K562 (cell line): ENCODE measurements at regions not wholly inside any gene's neighbourhood (a gene's known extent, or its start where the extent isn't known, plus 50 kb on each side); places are given as distances from the start of the nearest gene placed in this dataset.
A peak's percentile ranks its signal among the peaks of the same experiment; 100 is the strongest.

ENCODE experiments used
- ATAC-seq: fragments of 200-7000 bp; cut with Tn5 transposase; 3 replicates; pipeline ENCODE4 v1.9.1; 2020; ENCODE audit warnings: moderate library complexity
- BruUV-seq: library from RNA; stranded (reverse); fragments of 400-500 nt; replicated peaks from 2 replicates; lab custom pipeline; 2021; lab: Mats Ljungman, UMichigan
- CTCF ChIA-PET: fragments of 300-600 bp; formaldehyde crosslinking; extraction: SDS; loops from one replicate; lab custom pipeline; 2021; ENCODE audit warnings: low intra/inter-chr PET ratio; lab: Yijun Ruan, JAX
- POLR2A ChIA-PET: fragments of 300-600, 350-650 bp; sonication (Branson Sonifier 250); formaldehyde crosslinking; extraction: SDS; loops from one replicate; lab custom pipeline; 2021; ENCODE audit warnings: antibody characterized with exemption, inconsistent platforms; lab: Yijun Ruan, JAX
- DNase-seq, 4 experiments: peaks; one replicate each; pipeline versions ENCODE4 v3.0.0 to v3.0.0-alpha.2; 2011 to 2018; ENCODE audit warnings: low spot score in 3 of 4, mixed read lengths in 3 of 4; ENCODE audit errors: extremely low read depth in 1 of 4
- FAIRE-seq: peaks from 2 replicates; lab custom pipeline; 2011; peaks lifted over from hg19 to GRCh38; lab: Jason Lieb, UNC
- H2AFZ ChIP-seq: 2 replicates; pipeline ENCODE4 v1.6.0; 2011; ENCODE audit warnings: low read depth, low read length, control low read depth, inconsistent platforms
- H3K27ac ChIP-seq: fragments of 200-600 bp; 3 replicates; pipeline ENCODE4 v1.8.0; 2011; ENCODE audit warnings: low read depth, mild to moderate bottlenecking, control low read depth, inconsistent platforms, low read length, moderate library complexity, mixed read lengths; ENCODE audit errors: extremely low read depth
- H3K27me3 ChIP-seq, 2 experiments: fragments of 300-600 bp in 1 of 2; 2 replicates in 1 of 2; 3 replicates in 1 of 2; pipeline versions ENCODE4 v1.6.0 to v1.8.0; 2011; ENCODE audit warnings: inconsistent platforms in 2 of 2, low read length in 2 of 2, mild to moderate bottlenecking in 1 of 2, mixed read lengths in 1 of 2, moderate library complexity in 1 of 2; ENCODE audit not compliant: control insufficient read depth in 2 of 2, insufficient read depth in 2 of 2
- H3K36me3 ChIP-seq: fragments of 300-600 bp; 3 replicates; pipeline ENCODE4 v1.8.0; 2011; ENCODE audit warnings: mild to moderate bottlenecking, low read length, inconsistent platforms; ENCODE audit not compliant: control insufficient read depth, insufficient read depth
- H3K4me1 ChIP-seq, 2 experiments: fragments of 200-600 bp in 1 of 2; replicated peaks in 1 of 2; 2 replicates in 1 of 2; 3 replicates in 1 of 2; pipeline versions ENCODE4 v1.5.1 to v1.8.0; 2011; ENCODE audit warnings: inconsistent platforms in 2 of 2, low read length in 2 of 2, mild to moderate bottlenecking in 1 of 2, mixed read lengths in 1 of 2, moderate library complexity in 1 of 2; ENCODE audit not compliant: control insufficient read depth in 2 of 2, insufficient read depth in 2 of 2
- H3K4me2 ChIP-seq: 2 replicates; pipeline ENCODE4 v1.6.1; 2011; ENCODE audit warnings: low read length, control low read depth, inconsistent platforms, mixed read lengths; ENCODE audit not compliant: insufficient read depth
- H3K4me3 ChIP-seq: fragments of 200-600 bp; sonication (generic), shearing (Covaris generic); 2 replicates; pipeline ENCODE4 v1.5.1; 2016; ENCODE audit warnings: control low read depth, inconsistent platforms
- H3K79me2 ChIP-seq: fragments of 200-600 bp; 3 replicates; pipeline ENCODE4 v1.8.0; 2011; ENCODE audit warnings: low read length, inconsistent platforms; ENCODE audit not compliant: control insufficient read depth, insufficient read depth
- H3K9ac ChIP-seq, 2 experiments: 2 replicates each; pipeline versions ENCODE4 v1.6.0 to v1.6.1; 2011; ENCODE audit warnings: low read depth in 2 of 2, low read length in 2 of 2, control low read depth in 1 of 2, inconsistent platforms in 1 of 2, mild to moderate bottlenecking in 1 of 2, mixed read lengths in 1 of 2; ENCODE audit not compliant: insufficient read depth in 1 of 2
- H3K9me1 ChIP-seq: one replicate; pipeline ENCODE4 v1.6.0; 2011; ENCODE audit warnings: inconsistent platforms, mild to moderate bottlenecking, low read length, moderate library complexity; ENCODE audit not compliant: control insufficient read depth, insufficient read depth
- H3K9me3 ChIP-seq: replicated peaks from 2 replicates; pipeline ENCODE4 v1.5.1; 2011; ENCODE audit warnings: low read depth, low read length, inconsistent platforms; ENCODE audit not compliant: control insufficient read depth, insufficient read depth
- H4K20me1 ChIP-seq: replicated peaks from 2 replicates; pipeline ENCODE4 v1.6.1; 2011; ENCODE audit warnings: low read length, inconsistent platforms, mixed read lengths; ENCODE audit not compliant: control insufficient read depth, insufficient read depth
- ATF7 ChIP-seq: fragments of 450-650 bp; IDR thresholded peaks from 2 replicates; pipeline ENCODE4 v1.7.1; 2014; ENCODE audit warnings: mild to moderate bottlenecking, moderate library complexity
- BRD9 ChIP-seq: fragments of 450-650 bp; IDR thresholded peaks from 2 replicates; pipeline ENCODE4 v1.6.1; 2018; ENCODE audit warnings: low read depth; ENCODE audit not compliant: partially characterized antibody
- E2F6 ChIP-seq, 2 experiments: IDR thresholded peaks; 2 replicates each; pipeline ENCODE4 v1.6.1; 2011; ENCODE audit warnings: borderline replicate concordance in 1 of 2, control low read depth in 1 of 2, low read depth in 1 of 2, low read length in 1 of 2, mild to moderate bottlenecking in 1 of 2, mixed read lengths in 1 of 2, moderate library complexity in 1 of 2; ENCODE audit not compliant: insufficient read depth in 1 of 2, insufficient read length in 1 of 2, poor library complexity in 1 of 2, severe bottlenecking in 1 of 2; ENCODE audit errors: extremely low read depth in 1 of 2
- FUS ChIP-seq: fragments of 200-400 bp; formaldehyde crosslinking; optimal IDR thresholded peaks from 2 replicates; pipeline ENCODE3; 2017; ENCODE audit warnings: low read depth, low read length
- IFI16 ChIP-seq: fragments of 250-450 bp; sonication (Bioruptor Pico); IDR thresholded peaks from 2 replicates; pipeline ENCODE4 v2.1.2; 2022; ENCODE audit warnings: mild to moderate bottlenecking, inconsistent platforms
- KLF10 ChIP-seq: fragments of 250-450 bp; sonication (Bioruptor Pico); IDR thresholded peaks from 2 replicates; pipeline ENCODE4 v1.6.1; 2021; ENCODE audit warnings: matching md5 sums
- MAFG ChIP-seq: fragments of 450-650 bp; conservative IDR thresholded peaks from 2 replicates; pipeline ENCODE4 v1.6.1; 2016; ENCODE audit warnings: missing genetic modification characterization, missing compliant biosample characterization
- MEF2D ChIP-seq: conservative IDR thresholded peaks from 2 replicates; pipeline ENCODE4 v1.6.1; 2016; ENCODE audit warnings: low read depth, missing genetic modification characterization, missing compliant biosample characterization
- MXI1 ChIP-seq: IDR thresholded peaks from 2 replicates; pipeline ENCODE4 v1.6.1; 2011; ENCODE audit warnings: low read depth, mild to moderate bottlenecking, improper control_type of control experiment, low read length
- NFXL1 ChIP-seq: fragments of 450-650 bp; formaldehyde crosslinking; IDR thresholded peaks from 2 replicates; pipeline ENCODE4 v1.4.0; 2021; ENCODE audit warnings: mild to moderate bottlenecking
- POLR2B ChIP-seq: fragments of 450-650 bp; IDR thresholded peaks from 2 replicates; pipeline ENCODE4 v1.6.1; 2018; ENCODE audit warnings: low read depth; ENCODE audit not compliant: partially characterized antibody
- RBM34 ChIP-seq: fragments of 200-400 bp; formaldehyde crosslinking; IDR thresholded peaks from 2 replicates; pipeline ENCODE4 v1.6.1; 2018; ENCODE audit warnings: low read length, borderline replicate concordance; ENCODE audit not compliant: insufficient read depth
- SRF ChIP-seq, 2 experiments: fragments of 250-450, 450-650 bp in 1 of 2; sonication (Bioruptor Pico) in 1 of 2; sonication (generic) in 1 of 2; formaldehyde crosslinking; IDR thresholded peaks; 2 replicates each; pipeline versions ENCODE4 v1.5.0 to v1.5.1; 2020 to 2022; ENCODE audit warnings: mild to moderate bottlenecking in 1 of 2, missing genetic modification reagents in 1 of 2
- SRSF9 ChIP-seq: fragments of 200-400 bp; formaldehyde crosslinking; IDR thresholded peaks from 2 replicates; pipeline ENCODE4 v1.6.1; 2017; ENCODE audit warnings: low read depth, low read length, borderline replicate concordance
- ZNF717 ChIP-seq: fragments of 250-450 bp; sonication (Bioruptor Pico); IDR thresholded peaks from 2 replicates; pipeline ENCODE4 v1.5.0; 2021
- ZNF780A ChIP-seq: fragments of 250-450 bp; sonication (Bioruptor Pico); IDR thresholded peaks from 2 replicates; pipeline ENCODE4 v1.5.0; 2021; ENCODE audit warnings: mild to moderate bottlenecking
- WGBS: fragments of 100-300 bp; shearing (Covaris generic); methylation state at CpG from one replicate; pipeline ENCODE4 v1.1.6; 2016; ENCODE audit warnings: low coverage, mixed read lengths; ENCODE audit not compliant: insufficient coverage; ENCODE audit errors: missing lambda C conversion rate; 5-methylcytosine and 5-hydroxymethylcytosine counted together
- in situ Hi-C: fragments of 300-500 bp; cut with MboI; formaldehyde crosslinking; loops from 4 replicates; pipeline ENCODE4 v1.15.0; 2018; ENCODE audit warnings: inconsistent platforms, mixed read lengths
- intact Hi-C: fragments of 100-400 bp; cut with micrococcal nuclease; formaldehyde crosslinking; loops from 2 replicates; pipeline ENCODE4 v1.14.2; 2022

GRCh38 chr22:49398646-49399045 lies 429.0 kb downstream of the BRD1 start:
- Histone ChIP-seq H3K9me3 (no peaks in the 10 kb centered on the region), H3K9ac (no peak overlapping the region), H3K4me3 (no peak overlapping the region), H2AFZ (no peak overlapping the region), H3K9me1 (no peaks in the 10 kb centered on the region), H3K79me2 (no peaks in the 10 kb centered on the region), H3K27me3 (peaks cover 18 to 72% of the 10 kb centered on the region in 2 experiments), H3K4me1 (peaks cover 0 to 4% of the 10 kb centered on the region in 2 experiments; a peak in 1 of 5 replicates), H3K4me2 (no peak overlapping the region), H4K20me1 (no peaks in the 10 kb centered on the region), H3K36me3 (no peaks in the 10 kb centered on the region), H3K27ac (no peak overlapping the region)
- ChIA-PET CTCF (no interaction called here), POLR2A (no interaction called here)
- in situ Hi-C loops (no loop called here), intact Hi-C loops (no loop called here)
- BruUV-seq, result no TSS peak
- ATAC-seq (no peak), FAIRE-seq (no peak), DNase-seq (no peak)
- peak in 1 of 2 experiments; percentile 19 for TF ChIP-seq E2F6 (IDR thresholded peaks at IDR 0.05; ENCODE audit: borderline replicate concordance in 1 of 2, extremely low read depth in 1 of 2, insufficient read depth in 1 of 2, insufficient read length in 1 of 2, low read depth in 1 of 2, low read length in 1 of 2, poor library complexity in 1 of 2, severe bottlenecking in 1 of 2)
- TF ChIP-seq ZNF780A (CRISPR knock-in tag), result no peak
- WGBS, result 22% methylated on average over 15 of the region's 15 CpGs

GRCh38 chr22:49398115-49398514 lies 429.6 kb downstream of the BRD1 start:
- Histone ChIP-seq H3K9me1 (no peaks in the 10 kb centered on the region), H3K4me3 (no peak overlapping the region), H3K4me1 (peaks cover 0 to 4% of the 10 kb centered on the region in 2 experiments; a peak in 1 of 5 replicates), H3K4me2 (no peak overlapping the region)
- ATAC-seq (no peak; the same call in 2 of the 3 replicates), FAIRE-seq (no peak)
- ChIA-PET POLR2A (interaction anchor here (0.6 kb wide), 1 partner anchor 360 kb away, joined by 3 read pairs; no protein-coding TSS in a partner anchor), CTCF (no interaction called here)
- TF ChIP-seq SRSF9 (no peak), ZNF717 (CRISPR knock-in tag) (no peak), KLF10 (CRISPR knock-in tag) (no peak), FUS (no peak), RBM34 (no peak), IFI16 (no peak), POLR2B (no peak), MEF2D (tag) (no peak), MXI1 (no peak), NFXL1 (no peak), MAFG (tag) (no peak), SRF (CRISPR knock-in tag; IDR thresholded peaks at IDR 0.05) (no peak), ATF7 (no peak), BRD9 (no peak)
- TF ChIP-seq, all 486 proteins: peak for 0
- Histone ChIP-seq H3K79me2 (no peaks in the 10 kb centered on the region), H3K27ac (no peak overlapping the region), H3K36me3 (no peaks in the 10 kb centered on the region), H2AFZ (no peak overlapping the region), H3K9me3 (no peaks in the 10 kb centered on the region), H3K9ac (no peak overlapping the region), H4K20me1 (no peaks in the 10 kb centered on the region), H3K27me3 (peaks cover 17 to 75% of the 10 kb centered on the region in 2 experiments)
- BruUV-seq, result no TSS peak
- intact Hi-C loops (no loop called here), in situ Hi-C loops (no loop called here)
- WGBS, result 25% methylated on average over 7 of the region's 17 CpGs
- no peak for DNase-seq
